ENCODE measurements at regions not wholly inside any gene's neighbourhood (a gene's known extent, or its start where the extent isn't known, plus 50 kb on each side); places are given as distances from the start of the nearest gene placed in this dataset.

DNA sequence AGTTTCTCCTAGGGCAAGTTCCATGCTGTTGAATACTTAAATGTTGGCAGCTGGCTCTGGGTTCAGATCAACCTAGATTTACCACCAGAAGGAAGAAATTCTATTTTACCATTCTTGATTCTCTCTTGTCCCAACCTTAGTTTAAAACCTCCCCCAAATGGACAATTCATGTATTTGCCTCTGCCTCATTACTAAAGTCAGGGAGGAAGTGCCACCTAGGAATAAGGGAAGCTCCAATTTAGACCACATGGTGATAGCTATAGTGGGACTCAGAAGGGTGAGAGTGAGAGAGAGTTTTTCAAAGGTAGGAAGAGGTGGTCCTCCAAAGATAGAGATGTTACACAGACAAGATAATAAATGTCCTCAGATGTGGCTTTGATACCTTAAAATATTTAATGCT, 53.4 kb upstream of the PAM start (continued):
- TF ChIP-seq EZH2 (IDR thresholded peaks at IDR 0.05; ENCODE audit: low read depth, low read length, severe bottlenecking) = no peak
- TF ChIP-seq, protein P1, sequence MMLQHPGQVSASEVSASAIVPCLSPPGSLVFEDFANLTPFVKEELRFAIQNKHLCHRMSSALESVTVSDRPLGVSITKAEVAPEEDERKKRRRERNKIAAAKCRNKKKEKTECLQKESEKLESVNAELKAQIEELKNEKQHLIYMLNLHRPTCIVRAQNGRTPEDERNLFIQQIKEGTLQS (IDR thresholded peaks at IDR 0.05; ENCODE audit: insufficient read depth, low read depth, low read length) = no peak
- no peak for TF ChIP-seq KDM4A (IDR thresholded peaks at IDR 0.05; ENCODE audit: low read depth, low read length, severe bottlenecking)
